ENCODE measurements at regions not wholly inside any gene's neighbourhood (a gene's known extent, or its start where the extent isn't known, plus 50 kb on each side); places are given as distances from the start of the nearest gene placed in this dataset.
"Not testable (repeated sequence)": the region's sequence is repeated elsewhere in the genome, so short reads cannot be mapped to it uniquely, and the experiment has no call there.

DNA sequence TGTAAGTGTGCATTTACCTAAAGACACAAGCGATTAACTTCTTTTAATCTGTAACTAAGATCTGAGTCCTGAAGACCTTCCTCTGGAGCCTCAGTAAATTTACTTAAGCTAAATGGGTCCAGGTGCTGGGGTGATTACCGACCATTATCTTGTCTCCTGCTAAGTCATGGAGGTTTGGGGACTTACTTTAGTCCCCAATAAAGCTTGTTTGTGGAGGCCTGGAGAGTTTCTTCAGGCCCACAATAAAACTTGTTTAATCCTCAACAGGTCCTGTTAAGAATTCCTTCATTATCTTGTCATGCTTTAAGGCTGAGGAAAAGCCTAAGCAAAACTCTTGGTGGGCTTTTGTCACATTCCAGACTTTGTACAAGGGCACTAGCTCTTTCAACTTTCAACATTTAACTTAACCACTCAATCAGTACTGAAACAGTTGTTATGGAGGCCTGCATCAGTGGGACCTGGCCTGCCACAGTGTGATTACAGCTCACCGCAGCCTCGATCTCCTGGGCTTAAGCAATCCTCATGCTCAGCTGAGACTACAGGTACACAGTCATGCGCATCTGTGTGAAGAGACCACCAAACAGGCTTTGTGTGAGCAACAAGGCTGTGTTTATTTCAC is 84.0 kb downstream of the FMO4 start:
- no peaks in the 10 kb centered on the region for H3K36me3 ChIP-seq (ENCODE audit: control insufficient read depth, insufficient read depth, low read length)
- no peak for DNase-seq
- no peaks in the 10 kb centered on the region for H3K4me1 ChIP-seq (ENCODE audit: control insufficient read depth, insufficient read depth, low read length)
- WGBS (ENCODE audit: insufficient coverage), result 50% methylated on average over 4 of the region's 5 CpGs
- H3K27me3 ChIP-seq (ENCODE audit: control insufficient read depth, insufficient read depth, low read length), result no peaks in the 10 kb centered on the region
- no peak overlapping the region for H3K27ac ChIP-seq (ENCODE audit: low read length)
- H3K4me3 ChIP-seq (ENCODE audit: low read length), result no peak overlapping the region
- H3K9me3 ChIP-seq (replicated peaks; ENCODE audit: control insufficient read depth, low read depth, low read length), result no peaks in the 10 kb centered on the region

GRCh38 chr1:171403393-171403792 is 81.9 kb upstream of the PRRC2C start:
- H3K27me3 ChIP-seq (ENCODE audit: control insufficient read depth, insufficient read depth, low read length), result no peaks in the 10 kb centered on the region
- 70% methylated on average over 7 of the region's 7 CpGs for whole genome bisulfite sequencing (ENCODE audit: insufficient coverage)
- H3K4me1 ChIP-seq (ENCODE audit: control insufficient read depth, insufficient read depth, low read length), result no peaks in the 10 kb centered on the region
- DNase-seq, result no peak
- no peaks in the 10 kb centered on the region for H3K36me3 ChIP-seq (ENCODE audit: control insufficient read depth, insufficient read depth, low read length)
- H3K27ac ChIP-seq (ENCODE audit: low read length), result no peak overlapping the region
- H3K4me3 ChIP-seq (ENCODE audit: low read length), result no peak overlapping the region
- H3K9me3 ChIP-seq (replicated peaks; ENCODE audit: control insufficient read depth, low read depth, low read length), result no peaks in the 10 kb centered on the region

DNA sequence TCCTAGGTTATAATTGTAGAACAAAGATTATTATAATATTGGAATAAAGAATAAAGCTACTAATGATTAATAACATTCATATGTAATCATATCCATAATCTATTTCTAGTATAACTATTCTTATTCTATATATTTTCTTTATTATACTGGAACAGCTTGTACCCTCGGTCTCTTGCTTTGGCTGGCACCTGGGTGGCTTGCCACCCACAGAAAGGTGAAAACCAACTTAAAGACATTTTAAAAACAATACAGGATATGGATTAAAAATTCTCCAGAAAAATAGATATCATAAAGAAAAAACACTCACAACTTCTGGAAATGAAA is 80.0 kb upstream of the PRRC2C start:
- H3K36me3 ChIP-seq (ENCODE audit: control insufficient read depth, insufficient read depth, low read length), result no peaks in the 10 kb centered on the region

DNA sequence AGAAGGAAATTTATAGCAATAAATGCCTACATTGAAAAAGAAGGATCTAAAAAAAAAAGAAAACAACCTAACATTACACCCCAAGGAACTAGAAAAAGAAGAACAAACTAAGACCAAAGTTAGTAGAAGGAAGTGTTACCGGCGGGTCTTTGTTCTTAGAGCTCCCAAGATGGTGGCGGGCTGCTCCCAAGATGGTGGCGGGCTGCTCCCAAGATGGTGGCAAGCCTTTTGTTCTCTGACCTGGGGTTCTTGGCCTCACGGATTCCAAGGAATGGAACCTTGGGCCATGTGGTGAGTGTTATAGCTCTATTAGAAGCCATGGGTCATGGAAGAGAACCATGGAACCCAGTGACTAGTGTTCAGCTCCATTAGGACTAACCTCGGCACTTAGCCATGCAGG is 71.8 kb upstream of the PRRC2C start:
- not testable (repeated sequence) for DNase-seq; H3K36me3 ChIP-seq (ENCODE audit: control insufficient read depth, insufficient read depth, low read length); H3K9me3 ChIP-seq (replicated peaks; ENCODE audit: control insufficient read depth, low read depth, low read length); H3K27me3 ChIP-seq (ENCODE audit: control insufficient read depth, insufficient read depth, low read length); H3K4me1 ChIP-seq (ENCODE audit: control insufficient read depth, insufficient read depth, low read length); H3K27ac ChIP-seq (ENCODE audit: low read length); H3K4me3 ChIP-seq (ENCODE audit: low read length)
- 100% methylated on average over 1 of the region's 6 CpGs for WGBS (ENCODE audit: insufficient coverage)

More for the DNA sequence above, 80.0 kb upstream of the PRRC2C start:
- Histone ChIP-seq H3K4me1 (ENCODE audit: control insufficient read depth, insufficient read depth, low read length) (no peaks in the 10 kb centered on the region), H3K4me3 (ENCODE audit: low read length) (no peak overlapping the region), H3K27me3 (ENCODE audit: control insufficient read depth, insufficient read depth, low read length) (no peaks in the 10 kb centered on the region), H3K9me3 (replicated peaks; ENCODE audit: control insufficient read depth, low read depth, low read length) (no peaks in the 10 kb centered on the region), H3K27ac (ENCODE audit: low read length) (no peak overlapping the region)
- WGBS (ENCODE audit: insufficient coverage), result no CpG with 5 or more reads among the region's 1 CpG
- DNase-seq, result no peak

DNA sequence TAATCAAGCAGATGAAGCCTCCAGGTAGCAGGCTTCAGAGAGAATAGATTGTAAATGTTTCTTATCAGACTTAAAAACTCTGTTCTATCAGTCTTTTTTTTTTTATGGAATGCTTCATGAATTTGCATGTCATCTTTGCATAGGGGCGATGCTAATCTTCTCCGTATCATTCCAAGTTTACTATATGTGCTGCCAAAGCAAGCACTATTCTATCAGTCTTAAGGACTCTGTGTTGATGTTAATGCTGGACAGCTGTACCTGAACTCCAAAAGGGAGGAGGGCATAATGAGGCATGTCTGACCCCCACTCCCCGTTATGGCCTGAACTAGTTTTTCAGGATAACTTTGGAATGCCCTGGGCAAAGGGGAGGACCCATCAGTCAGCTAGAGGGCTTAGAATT is 66.8 kb upstream of the PRRC2C start:
- H3K36me3 ChIP-seq (ENCODE audit: control insufficient read depth, insufficient read depth, low read length), result no peaks in the 10 kb centered on the region
- no peak for DNase-seq
- no peaks in the 10 kb centered on the region for H3K4me1 ChIP-seq (ENCODE audit: control insufficient read depth, insufficient read depth, low read length)
- no peak overlapping the region for H3K27ac ChIP-seq (ENCODE audit: low read length)
- no peaks in the 10 kb centered on the region for H3K9me3 ChIP-seq (replicated peaks; ENCODE audit: control insufficient read depth, low read depth, low read length)
- no peaks in the 10 kb centered on the region for H3K27me3 ChIP-seq (ENCODE audit: control insufficient read depth, insufficient read depth, low read length)
- 60% methylated on average over 1 of the region's 3 CpGs for WGBS (ENCODE audit: insufficient coverage)
- H3K4me3 ChIP-seq (ENCODE audit: low read length), result no peak overlapping the region

- H3K36me3 ChIP-seq (ENCODE audit: control insufficient read depth, insufficient read depth, low read length), result no peaks in the 10 kb centered on the region
- no peaks in the 10 kb centered on the region for H3K9me3 ChIP-seq (replicated peaks; ENCODE audit: control insufficient read depth, low read depth, low read length)
- H3K4me3 ChIP-seq (ENCODE audit: low read length), result no peak overlapping the region
- no peak overlapping the region for H3K27ac ChIP-seq (ENCODE audit: low read length)
- H3K27me3 ChIP-seq (ENCODE audit: control insufficient read depth, insufficient read depth, low read length), result no peaks in the 10 kb centered on the region
- H3K4me1 ChIP-seq (ENCODE audit: control insufficient read depth, insufficient read depth, low read length), result no peaks in the 10 kb centered on the region
- DNase-seq, result no peak
Observed at GRCh38 chr1:171420810-171421209, 64.5 kb upstream of the PRRC2C start.

GRCh38 chr1:171421413-171422020 is 63.8 kb upstream of the PRRC2C start:
- no peaks in the 10 kb centered on the region for H3K36me3 ChIP-seq (ENCODE audit: control insufficient read depth, insufficient read depth, low read length)
- 53% methylated on average over 4 of the region's 10 CpGs for WGBS (ENCODE audit: insufficient coverage)
- no peaks in the 10 kb centered on the region for H3K4me1 ChIP-seq (ENCODE audit: control insufficient read depth, insufficient read depth, low read length)
- H3K27ac ChIP-seq (ENCODE audit: low read length), result no peak overlapping the region
- no peak for DNase-seq
- peaks cover under 1% of the 10 kb centered on the region for H3K9me3 ChIP-seq (replicated peaks; ENCODE audit: control insufficient read depth, low read depth, low read length)
- no peaks in the 10 kb centered on the region for H3K27me3 ChIP-seq (ENCODE audit: control insufficient read depth, insufficient read depth, low read length)
- no peak overlapping the region for H3K4me3 ChIP-seq (ENCODE audit: low read length)

GRCh38 chr1:171422511-171422910 is 62.8 kb upstream of the PRRC2C start:
- no peaks in the 10 kb centered on the region for H3K36me3 ChIP-seq (ENCODE audit: control insufficient read depth, insufficient read depth, low read length)
- no peaks in the 10 kb centered on the region for H3K4me1 ChIP-seq (ENCODE audit: control insufficient read depth, insufficient read depth, low read length)
- WGBS (ENCODE audit: insufficient coverage), result 42% methylated on average over 3 of the region's 5 CpGs
- H3K4me3 ChIP-seq (ENCODE audit: low read length), result no peak overlapping the region
- H3K27me3 ChIP-seq (ENCODE audit: control insufficient read depth, insufficient read depth, low read length), result no peaks in the 10 kb centered on the region
- DNase-seq, result no peak
- H3K27ac ChIP-seq (ENCODE audit: low read length), result no peak overlapping the region
- H3K9me3 ChIP-seq (replicated peaks; ENCODE audit: control insufficient read depth, low read depth, low read length), result peaks cover 2% of the 10 kb centered on the region

DNA sequence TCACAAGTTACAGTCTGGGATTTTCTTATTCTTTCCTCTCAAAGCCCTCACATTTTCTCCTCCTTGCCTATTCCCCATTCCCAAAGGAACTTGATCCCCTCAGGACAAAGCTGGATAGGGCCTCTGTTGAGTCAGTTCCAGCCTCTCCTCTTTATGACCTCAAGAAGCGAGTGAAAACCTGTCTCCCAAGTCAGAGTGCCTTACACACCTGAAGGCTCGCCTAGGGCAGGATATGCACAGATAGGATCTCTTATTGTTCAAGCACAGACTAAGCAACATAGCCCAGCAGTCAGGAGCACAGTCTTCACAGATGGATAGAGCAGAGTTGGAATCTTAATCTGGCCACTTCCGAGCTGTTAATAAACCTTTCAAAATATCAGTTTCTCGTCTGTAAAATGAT is 60.8 kb upstream of the PRRC2C start:
- Histone ChIP-seq H3K4me1 (ENCODE audit: control insufficient read depth, insufficient read depth, low read length) (no peaks in the 10 kb centered on the region), H3K27ac (ENCODE audit: low read length) (no peak overlapping the region), H3K36me3 (ENCODE audit: control insufficient read depth, insufficient read depth, low read length) (no peaks in the 10 kb centered on the region), H3K4me3 (ENCODE audit: low read length) (no peak overlapping the region), H3K9me3 (replicated peaks; ENCODE audit: control insufficient read depth, low read depth, low read length) (peaks cover 5% of the 10 kb centered on the region), H3K27me3 (ENCODE audit: control insufficient read depth, insufficient read depth, low read length) (no peaks in the 10 kb centered on the region)
- DNase-seq, result no peak
- WGBS (ENCODE audit: insufficient coverage), result no CpG with 5 or more reads among the region's 4 CpGs

- Histone ChIP-seq H3K27ac (ENCODE audit: low read length) (no peak overlapping the region), H3K9me3 (replicated peaks; ENCODE audit: control insufficient read depth, low read depth, low read length) (peaks cover 5% of the 10 kb centered on the region), H3K27me3 (ENCODE audit: control insufficient read depth, insufficient read depth, low read length) (no peaks in the 10 kb centered on the region), H3K4me1 (ENCODE audit: control insufficient read depth, insufficient read depth, low read length) (peaks cover 2% of the 10 kb centered on the region), H3K36me3 (ENCODE audit: control insufficient read depth, insufficient read depth, low read length) (no peaks in the 10 kb centered on the region), H3K4me3 (ENCODE audit: low read length) (no peak overlapping the region)
- 76% methylated on average over 3 of the region's 4 CpGs for WGBS (ENCODE audit: insufficient coverage)
- DNase-seq, result no peak
Observed at GRCh38 chr1:171426645-171427044, 58.7 kb upstream of the PRRC2C start.

Measured in muscle of leg (tissue), 3 donors.